A673 (cell line): ENCODE measurements at regions not wholly inside any gene's neighbourhood (a gene's known extent, or its start where the extent isn't known, plus 50 kb on each side); places are given as distances from the start of the nearest gene placed in this dataset.

ENCODE experiments used
- BruUV-seq: library from RNA; stranded (reverse); fragments of 400-500 nt; replicated peaks from 2 replicates; lab custom pipeline; 2021; lab: Mats Ljungman, UMichigan
- CTCF ChIA-PET: fragments of 300-600 bp; sonication (Branson Sonifier 250); formaldehyde crosslinking; loops from one replicate; lab custom pipeline; 2022; ENCODE audit warnings: antibody characterized with exemption; lab: Charles Lee
- POLR2A ChIA-PET: fragments of 300-600 bp; sonication (Branson Sonifier 250); formaldehyde crosslinking; loops from one replicate; lab custom pipeline; 2022; ENCODE audit warnings: antibody characterized with exemption; ENCODE audit not compliant: low non-redundant PET; lab: Charles Lee
- DNase-seq: peaks from one replicate; pipeline ENCODE4 v3.0.0-alpha.2; 2015; ENCODE audit warnings: low spot score
- H3K27ac ChIP-seq: fragments of 200-600 bp; sonication (generic); 2 replicates; pipeline ENCODE4 v1.5.1; 2016; ENCODE audit warnings: mixed run types, low read depth, mild to moderate bottlenecking, mixed read lengths, antibody characterized with exemption, low read length; ENCODE audit not compliant: poor library complexity, severe bottlenecking
- H3K27me3 ChIP-seq: fragments of 200-600 bp; sonication (generic); replicated peaks from 2 replicates; pipeline ENCODE4 v1.6.1; 2017; ENCODE audit warnings: mixed run types, low read depth, mild to moderate bottlenecking, mixed read lengths, antibody characterized with exemption, low read length; ENCODE audit not compliant: insufficient read depth, poor library complexity
- H3K36me3 ChIP-seq: fragments of 200-600 bp; sonication (generic); 2 replicates; pipeline ENCODE4 v1.6.1; 2016; ENCODE audit warnings: mixed run types, mild to moderate bottlenecking, mixed read lengths, antibody characterized with exemption, low read length; ENCODE audit not compliant: insufficient read depth, poor library complexity, severe bottlenecking
- H3K4me1 ChIP-seq: fragments of 200-600 bp; sonication (generic); 2 replicates; pipeline ENCODE4 v1.6.1; 2017; ENCODE audit warnings: mixed run types, mild to moderate bottlenecking, mixed read lengths, antibody characterized with exemption, low read length; ENCODE audit not compliant: insufficient read depth, poor library complexity, severe bottlenecking
- H3K4me3 ChIP-seq: fragments of 200-600 bp; sonication (generic); 2 replicates; pipeline ENCODE4 v1.5.1; 2016; ENCODE audit warnings: low read depth, mixed run types, mild to moderate bottlenecking, mixed read lengths, low read length; ENCODE audit not compliant: poor library complexity, severe bottlenecking
- H3K9me3 ChIP-seq: fragments of 200-600 bp; sonication (generic); 2 replicates; pipeline ENCODE4 v1.6.1; 2016; ENCODE audit warnings: mixed run types, low read depth, mild to moderate bottlenecking, mixed read lengths, antibody characterized with exemption, low read length; ENCODE audit not compliant: poor library complexity, severe bottlenecking
- CTCF ChIP-seq: fragments of 300-800, 200-600 bp; sonication (generic); conservative IDR thresholded peaks from 2 replicates; pipeline ENCODE4 v1.5.1; 2017; ENCODE audit warnings: low read depth, mild to moderate bottlenecking, antibody characterized with exemption, low read length, moderate library complexity, mixed read lengths
- EZH2 ChIP-seq: fragments of 200-600 bp; sonication (generic); IDR thresholded peaks from 2 replicates; pipeline ENCODE4 v1.6.1; 2017; ENCODE audit warnings: borderline replicate concordance, low read depth, mild to moderate bottlenecking, mixed read lengths, antibody characterized with exemption, low read length; ENCODE audit not compliant: poor library complexity, severe bottlenecking
- intact Hi-C: fragments of 100-400 bp; cut with micrococcal nuclease; formaldehyde crosslinking; loops from one replicate; pipeline ENCODE4 v1.10.0; 2022; ENCODE audit not compliant: unreplicated experiment

GRCh38 chr14:34038358-34039057 lies 87.6 kb upstream of the EGLN3 start:
- intact Hi-C loops: no loop called here
- H3K4me3 ChIP-seq: no peak overlapping the region
- TF ChIP-seq EZH2 (no peak), CTCF (no peak)
- no peak for DNase-seq
- CTCF ChIA-PET: no interaction called here
- no peaks in the 10 kb centered on the region for H3K4me1 ChIP-seq
- H3K27ac ChIP-seq: no peak overlapping the region
- BruUV-seq: no TSS peak
- no peaks in the 10 kb centered on the region for H3K27me3 ChIP-seq
- H3K9me3 ChIP-seq: no peaks in the 10 kb centered on the region
- no peaks in the 10 kb centered on the region for H3K36me3 ChIP-seq
- POLR2A ChIA-PET: no interaction called here

GRCh38 chr14:34036319-34036766 lies 85.5 kb upstream of the EGLN3 start:
- Histone ChIP-seq H3K4me1 (no peaks in the 10 kb centered on the region), H3K27me3 (no peaks in the 10 kb centered on the region), H3K9me3 (no peaks in the 10 kb centered on the region), H3K36me3 (no peaks in the 10 kb centered on the region), H3K27ac (no peak overlapping the region), H3K4me3 (no peak overlapping the region)
- no peak for DNase-seq
- ChIA-PET POLR2A (no interaction called here), CTCF (no interaction called here)
- no TSS peak for BruUV-seq
- intact Hi-C loops: no loop called here
- no peak for TF ChIP-seq CTCF
- TF ChIP-seq EZH2: no peak

- no peak overlapping the region for H3K4me3 ChIP-seq
- TF ChIP-seq CTCF: no peak
- no peak for TF ChIP-seq EZH2
- H3K27me3 ChIP-seq: no peaks in the 10 kb centered on the region
- DNase-seq: no peak
- no peaks in the 10 kb centered on the region for H3K9me3 ChIP-seq
- ChIA-PET POLR2A (no interaction called here), CTCF (no interaction called here)
- no TSS peak for BruUV-seq
- H3K27ac ChIP-seq: no peak overlapping the region
- intact Hi-C loops: no loop called here
- no peaks in the 10 kb centered on the region for H3K4me1 ChIP-seq
- H3K36me3 ChIP-seq: no peaks in the 10 kb centered on the region
These were observed 85.0 kb upstream of the EGLN3 start for GRCh38 chr14:34035934-34036250.
